H9 (cell line): ENCODE measurements at regions not wholly inside any gene's neighbourhood (a gene's known extent, or its start where the extent isn't known, plus 50 kb on each side); places are given as distances from the start of the nearest gene placed in this dataset.

ENCODE experiments used
- DNase-seq: peaks from one replicate; pipeline ENCODE4 v3.0.0-alpha.2; 2017
- H2AFZ ChIP-seq: one replicate; pipeline ENCODE4 v1.6.1; 2013; ENCODE audit warnings: mild to moderate bottlenecking, low read length, control low read depth, moderate library complexity
- H2AK5ac ChIP-seq: 2 replicates; pipeline ENCODE4 v1.6.1; 2013; ENCODE audit warnings: low read length, control low read depth, mixed read lengths; ENCODE audit not compliant: insufficient read length
- H2BK120ac ChIP-seq: one replicate; pipeline ENCODE4 v1.6.1; 2013; ENCODE audit warnings: low read depth, mild to moderate bottlenecking, low read length, control low read depth, inconsistent platforms; ENCODE audit not compliant: poor library complexity, severe bottlenecking
- H2BK12ac ChIP-seq: 2 replicates; pipeline ENCODE4 v1.6.1; 2013; ENCODE audit warnings: low read length, control low read depth, mixed read lengths, low read depth; ENCODE audit not compliant: insufficient read length
- H2BK15ac ChIP-seq: 2 replicates; pipeline ENCODE4 v1.6.1; 2013; ENCODE audit warnings: low read depth, low read length, control low read depth
- H2BK20ac ChIP-seq: one replicate; pipeline ENCODE4 v1.6.1; 2013; ENCODE audit warnings: low read depth, mild to moderate bottlenecking, low read length, control low read depth, inconsistent platforms; ENCODE audit not compliant: poor library complexity, severe bottlenecking
- H2BK5ac ChIP-seq: 2 replicates; pipeline ENCODE4 v1.6.1; 2013; ENCODE audit warnings: low read length, control low read depth, mixed read lengths; ENCODE audit not compliant: insufficient read length
- H3K14ac ChIP-seq: 2 replicates; pipeline ENCODE4 v1.6.1; 2013; ENCODE audit warnings: low read length, control low read depth; ENCODE audit not compliant: insufficient read depth
- H3K18ac ChIP-seq: 2 replicates; pipeline ENCODE4 v1.6.1; 2013; ENCODE audit warnings: low read depth, mild to moderate bottlenecking, mixed read lengths, low read length, control low read depth; ENCODE audit not compliant: insufficient read length
- H3K23ac ChIP-seq: 2 replicates; pipeline ENCODE4 v1.6.1; 2013; ENCODE audit warnings: low read length, control low read depth, mixed read lengths, low read depth; ENCODE audit not compliant: insufficient read length
- H3K23me2 ChIP-seq: 2 replicates; pipeline ENCODE4 v1.6.1; 2013; ENCODE audit warnings: low read depth, mild to moderate bottlenecking, mixed read lengths, low read length, control low read depth; ENCODE audit not compliant: insufficient read length, poor library complexity, severe bottlenecking
- H3K27ac ChIP-seq: 2 replicates; pipeline ENCODE4 v1.5.1; 2013; ENCODE audit warnings: low read length, control low read depth, mixed read lengths, low read depth; ENCODE audit not compliant: insufficient read length
- H3K27me3 ChIP-seq: 2 replicates; pipeline ENCODE4 v1.6.1; 2013; ENCODE audit warnings: low read length, control low read depth, inconsistent platforms; ENCODE audit not compliant: insufficient read depth
- H3K4ac ChIP-seq: 2 replicates; pipeline ENCODE4 v1.6.1; 2013; ENCODE audit warnings: low read depth, mild to moderate bottlenecking, control low read depth, inconsistent platforms, low read length, moderate library complexity
- H3K4me1 ChIP-seq: 2 replicates; pipeline ENCODE4 v1.6.1; 2013; ENCODE audit warnings: low read length, control low read depth, inconsistent platforms; ENCODE audit not compliant: insufficient read depth
- H3K4me2 ChIP-seq: 2 replicates; pipeline ENCODE4 v1.6.1; 2013; ENCODE audit warnings: low read length, control low read depth, mixed read lengths; ENCODE audit not compliant: insufficient read length, insufficient read depth
- H3K56ac ChIP-seq: 2 replicates; pipeline ENCODE4 v1.6.1; 2013; ENCODE audit warnings: low read depth, mild to moderate bottlenecking, mixed read lengths, low read length, control low read depth; ENCODE audit not compliant: insufficient read length
- H3K79me1 ChIP-seq: 2 replicates; pipeline ENCODE4 v1.6.1; 2013; ENCODE audit warnings: low read depth, mild to moderate bottlenecking, moderate library complexity, low read length, control low read depth, inconsistent platforms; ENCODE audit not compliant: insufficient read depth, poor library complexity, severe bottlenecking
- H3K79me2 ChIP-seq: 2 replicates; pipeline ENCODE4 v1.6.1; 2013; ENCODE audit warnings: low read length, control low read depth, inconsistent platforms; ENCODE audit not compliant: insufficient read depth
- H3K9ac ChIP-seq: 2 replicates; pipeline ENCODE4 v1.6.1; 2013; ENCODE audit warnings: low read length, control low read depth, mixed read lengths; ENCODE audit not compliant: insufficient read length; ENCODE audit errors: extremely low read depth
- H3K9me3 ChIP-seq: one replicate; pipeline ENCODE4 v1.6.1; 2013; ENCODE audit warnings: low read depth, low read length, inconsistent platforms; ENCODE audit not compliant: control insufficient read depth
- H3T11ph ChIP-seq: one replicate; pipeline ENCODE4 v1.6.1; 2013; ENCODE audit warnings: mild to moderate bottlenecking, low read length, control low read depth, inconsistent platforms
- H4K20me1 ChIP-seq: one replicate; pipeline ENCODE4 v1.6.1; 2013; ENCODE audit not compliant: control insufficient read depth, insufficient read length, insufficient read depth
- H4K5ac ChIP-seq: 2 replicates; pipeline ENCODE4 v1.6.1; 2013; ENCODE audit warnings: low read depth, mild to moderate bottlenecking, mixed read lengths, low read length, control low read depth; ENCODE audit not compliant: insufficient read length
- H4K8ac ChIP-seq: replicated peaks from 2 replicates; pipeline ENCODE4 v1.6.1; 2013; ENCODE audit warnings: low read length, control low read depth, mixed read lengths, low read depth; ENCODE audit not compliant: insufficient read length
- H4K91ac ChIP-seq: 2 replicates; pipeline ENCODE4 v1.6.1; 2013; ENCODE audit warnings: low read depth, mild to moderate bottlenecking, moderate library complexity, mixed read lengths, low read length, control low read depth; ENCODE audit not compliant: insufficient read length
- H3K27ac Mint-ChIP-seq, 3 experiments: 2 replicates in 2 of 3; 3 replicates in 1 of 3; pipeline ENCODE4 v1.8.0; 2020 to 2021; ENCODE audit warnings: mixed read lengths in 3 of 3, mild to moderate bottlenecking in 1 of 3, moderate library complexity in 1 of 3
- H3K27me3 Mint-ChIP-seq: 2 replicates; pipeline ENCODE4 v1.8.0; 2021; ENCODE audit warnings: low read depth, mild to moderate bottlenecking, moderate library complexity, mixed read lengths
- H3K36me3 Mint-ChIP-seq, 3 experiments: 2 replicates in 2 of 3; 3 replicates in 1 of 3; pipeline ENCODE4 v1.8.0; 2020 to 2021; ENCODE audit warnings: low read depth in 3 of 3, mixed read lengths in 3 of 3; ENCODE audit not compliant: insufficient read depth in 1 of 3
- H3K4me1 Mint-ChIP-seq, 2 experiments: 2 replicates each; pipeline ENCODE4 v1.8.0; 2020; ENCODE audit warnings: mixed read lengths in 2 of 2
- H3K4me3 Mint-ChIP-seq, 2 experiments: 2 replicates in 1 of 2; 3 replicates in 1 of 2; pipeline ENCODE4 v1.8.0; 2020 to 2021; ENCODE audit warnings: mild to moderate bottlenecking in 2 of 2, mixed read lengths in 2 of 2, moderate library complexity in 1 of 2
- H3K9me3 Mint-ChIP-seq, 2 experiments: 2 replicates in 1 of 2; 3 replicates in 1 of 2; pipeline ENCODE4 v1.8.0; 2020; ENCODE audit warnings: mild to moderate bottlenecking in 2 of 2, mixed read lengths in 2 of 2, moderate library complexity in 1 of 2
- CTCF ChIP-seq: fragments of 200-600 bp; sonication (generic); conservative IDR thresholded peaks from 3 replicates; pipeline ENCODE4 v1.8.0; 2021; ENCODE audit warnings: antibody characterized with exemption, mild to moderate bottlenecking
- WGBS: extraction: QIAGEN DNeasy Blood & Tissue Kit; methylation state at CpG from one replicate; pipeline ENCODE4 v1.1.7; 2013; ENCODE audit warnings: missing lambda C conversion rate, low lambda C conversion rate, mixed read lengths; ENCODE audit not compliant: insufficient read length; ENCODE audit errors: extremely low coverage; 5-methylcytosine and 5-hydroxymethylcytosine counted together

GRCh38 chr5:174982485-174982884 is 258.1 kb downstream of the MSX2 start:
- H3K27ac Mint-ChIP-seq: peak overlapping the region in 1 of 3 experiments; percentile 28; a peak in 1 of 7 replicates

More at GRCh38 chr5:174982485-174982884, 258.1 kb downstream of the MSX2 start:
- Histone ChIP-seq H4K91ac (no peak overlapping the region), H2BK20ac (no peak overlapping the region), H2AFZ (no peak overlapping the region), H3K18ac (no peak overlapping the region), H3K9me3 (no peaks in the 10 kb centered on the region), H3K23me2 (no peaks in the 10 kb centered on the region), H3K4me1 (peaks cover 3% of the 10 kb centered on the region; the same call in 1 of the 2 replicates), H2BK120ac (no peak overlapping the region), H2BK12ac (no peak overlapping the region), H3K79me1 (no peaks in the 10 kb centered on the region), H4K20me1 (no peaks in the 10 kb centered on the region), H4K8ac (no peak overlapping the region), H3K4ac (no peak overlapping the region), H3K23ac (no peak overlapping the region), H2BK15ac (no peak overlapping the region), H3K14ac (no peak overlapping the region), H3T11ph (no peak overlapping the region), H3K4me2 (no peak overlapping the region), H2AK5ac (no peak overlapping the region), H4K5ac (no peak overlapping the region), H3K27me3 (no peaks in the 10 kb centered on the region), H3K27ac (no peak overlapping the region), H3K9ac (no peak overlapping the region), H3K56ac (no peak overlapping the region), H3K79me2 (no peaks in the 10 kb centered on the region), H2BK5ac (no peak overlapping the region)
- peaks cover 0 to 2% of the 10 kb centered on the region in 2 experiments; a peak in 1 of 4 replicates for H3K4me1 Mint-ChIP-seq
- no peaks in the 10 kb centered on the region for H3K9me3 Mint-ChIP-seq
- TF ChIP-seq CTCF: no peak
- no peaks in the 10 kb centered on the region for H3K36me3 Mint-ChIP-seq
- DNase-seq: no peak
- H3K27me3 Mint-ChIP-seq: peaks cover 2% of the 10 kb centered on the region; the same call in 1 of the 2 replicates
- WGBS: no CpG with 5 or more reads among the region's 2 CpGs
- H3K4me3 Mint-ChIP-seq: no peak overlapping the region
